Kidney (tissue), 13 donors: ENCODE measurements at regions not wholly inside any gene's neighbourhood (a gene's known extent, or its start where the extent isn't known, plus 50 kb on each side); places are given as distances from the start of the nearest gene placed in this dataset.

Experiments
- DNase-seq, 5 donors: peaks; one replicate each; pipeline ENCODE4 v3.0.0-alpha.2; 2013 to 2020
- FAIRE-seq: peaks from 2 replicates; lab custom pipeline; 2012; peaks lifted over from hg19 to GRCh38; lab: Jason Lieb, UNC
- H3K27ac ChIP-seq, 2 donors: one replicate each; pipeline ENCODE4 v1.7.0; 2013; ENCODE audit warnings: low read depth in 2 of 2, low read length in 2 of 2, inconsistent platforms in 1 of 2
- H3K27me3 ChIP-seq: one replicate; pipeline ENCODE4 v1.7.1; 2013; ENCODE audit warnings: low read length, inconsistent platforms; ENCODE audit not compliant: control insufficient read depth, insufficient read depth
- H3K36me3 ChIP-seq, 3 donors: one replicate each; pipeline versions ENCODE4 v1.7.0 to v1.7.1; 2013; ENCODE audit warnings: low read length in 3 of 3, control low read depth in 1 of 3, inconsistent platforms in 1 of 3; ENCODE audit not compliant: insufficient read depth in 3 of 3, control insufficient read depth in 2 of 3
- H3K4me1 ChIP-seq, 3 donors: one replicate each; pipeline versions ENCODE4 v1.7.0 to v1.7.1; 2013; ENCODE audit warnings: low read length in 3 of 3, inconsistent platforms in 1 of 3, low read depth in 1 of 3; ENCODE audit not compliant: control insufficient read depth in 2 of 3, insufficient read depth in 2 of 3
- H3K4me3 ChIP-seq, 3 donors: one replicate each; pipeline versions ENCODE4 v1.7.0 to v1.8.1; 2013; ENCODE audit warnings: low read length in 3 of 3, control low read depth in 1 of 3, inconsistent platforms in 1 of 3
- H3K9ac ChIP-seq, 3 donors: one replicate each; pipeline versions ENCODE4 v1.7.0 to v1.7.1; 2013; ENCODE audit warnings: low read length in 3 of 3, control low read depth in 1 of 3, inconsistent platforms in 1 of 3
- H3K9me3 ChIP-seq, 3 donors: one replicate each; pipeline versions ENCODE4 v1.7.0 to v1.7.1; 2013; ENCODE audit warnings: low read length in 3 of 3, control low read depth in 1 of 3, inconsistent platforms in 1 of 3; ENCODE audit not compliant: control insufficient read depth in 2 of 3, insufficient read depth in 1 of 3
- CTCF ChIP-seq: IDR thresholded peaks from 3 replicates; pipeline ENCODE4 v1.5.1; 2012; ENCODE audit warnings: mild to moderate bottlenecking, moderate library complexity, borderline replicate concordance; ENCODE audit not compliant: insufficient read depth; ENCODE audit errors: extremely low read depth
- intact Hi-C: fragments of 100-400 bp; cut with DNase I; formaldehyde crosslinking; loops from one replicate; pipeline ENCODE4 v1.11.1; 2022
- donor health status: control.
- donor health status: control.
- donor health status: control.
- donor health status: control.
- donor health status: control.
- donor health status: DM: yes; HTN: yes; CAD: no.
- donor health status: Normal renal cell carcinoma (clear cell type).

- FAIRE-seq (no peak), DNase-seq (no peak)
- Histone ChIP-seq H3K27ac (no peak overlapping the region), H3K27me3 (no peaks in the 10 kb centered on the region), H3K4me3 (no peak overlapping the region), H3K36me3 (no peaks in the 10 kb centered on the region), H3K9ac (no peak overlapping the region), H3K9me3 (no peaks in the 10 kb centered on the region), H3K4me1 (no peaks in the 10 kb centered on the region)
- no peak for TF ChIP-seq CTCF
- intact Hi-C loops = no loop called here
These were observed 182.7 kb downstream of the AHR start for GRCh38 chr7:17481118-17481517.

- FAIRE-seq = no peak
- Histone ChIP-seq H3K4me1 (peaks cover 0 to 9% (median 0%) of the 10 kb centered on the region in 3 donors), H3K4me3 (no peak overlapping the region), H3K27me3 (no peaks in the 10 kb centered on the region), H3K27ac (no peak overlapping the region), H3K9me3 (no peaks in the 10 kb centered on the region), H3K9ac (no peak overlapping the region), H3K36me3 (no peaks in the 10 kb centered on the region)
- intact Hi-C loops = no loop called here
- no peak for DNase-seq
- TF ChIP-seq CTCF = no peak
These were observed 186.9 kb downstream of the AHR start for GRCh38 chr7:17485368-17485767.

- Histone ChIP-seq H3K9ac (no peak overlapping the region), H3K9me3 (no peaks in the 10 kb centered on the region), H3K36me3 (no peaks in the 10 kb centered on the region), H3K27me3 (no peaks in the 10 kb centered on the region), H3K27ac (no peak overlapping the region), H3K4me3 (no peak overlapping the region), H3K4me1 (peaks cover 0 to 9% (median 0%) of the 10 kb centered on the region in 3 donors)
- FAIRE-seq (no peak), DNase-seq (no peak)
- intact Hi-C loops = no loop called here
- no peak for TF ChIP-seq CTCF
These were observed 187.5 kb downstream of the AHR start for GRCh38 chr7:17485904-17486303.

DNA sequence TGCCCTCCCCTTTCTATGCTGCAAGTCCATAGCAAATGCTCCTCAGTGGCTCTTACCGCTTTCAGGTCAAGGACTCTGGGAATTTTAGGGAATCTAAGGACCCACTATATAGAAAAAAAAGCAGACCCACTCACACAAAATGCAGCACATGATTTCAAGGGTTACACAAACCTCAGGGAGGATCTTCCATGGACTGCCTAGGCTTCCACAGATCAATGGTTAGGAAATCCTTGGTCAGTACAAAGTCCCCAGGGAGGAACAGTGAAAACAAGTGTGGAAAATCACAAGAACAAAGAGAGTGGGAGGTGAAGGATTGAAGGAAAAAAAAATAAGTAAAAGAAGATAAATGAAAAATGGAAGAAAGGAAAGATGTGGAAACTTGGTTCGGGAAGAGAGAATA lies 188.4 kb downstream of the AHR start:
- DNase-seq (no peak), FAIRE-seq (no peak)
- intact Hi-C loops = no loop called here
- Histone ChIP-seq H3K4me1 (peaks cover 0 to 9% (median 0%) of the 10 kb centered on the region in 3 donors), H3K27ac (peak overlapping the region; percentile 62 to 68), H3K36me3 (no peaks in the 10 kb centered on the region), H3K27me3 (no peaks in the 10 kb centered on the region), H3K9me3 (no peaks in the 10 kb centered on the region), H3K9ac (no peak overlapping the region), H3K4me3 (peak overlapping the region in 1 of 3 donors; percentile 10)
- no peak for TF ChIP-seq CTCF
